ENCODE measurements at regions not wholly inside any gene's neighbourhood (a gene's known extent, or its start where the extent isn't known, plus 50 kb on each side); places are given as distances from the start of the nearest gene placed in this dataset.

DNA sequence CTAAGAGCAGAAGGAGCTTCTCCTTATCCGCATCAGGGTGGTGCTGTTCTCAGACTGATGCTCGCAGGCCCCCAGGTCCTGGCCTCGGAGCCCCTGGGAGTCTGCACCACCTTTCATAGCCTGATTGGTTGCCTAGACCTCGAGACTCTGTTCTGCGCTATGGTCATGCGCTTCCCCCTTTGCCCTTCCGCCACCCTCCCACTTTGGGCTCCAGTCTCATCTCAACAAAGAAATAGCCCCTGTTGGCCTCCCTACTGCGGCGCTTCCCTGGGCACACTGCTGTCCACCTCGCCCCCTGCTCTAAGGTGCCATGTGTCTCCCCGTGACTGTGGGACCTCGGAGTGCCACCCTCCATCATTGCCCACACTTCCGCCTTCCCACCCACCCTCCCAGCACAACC lies 102.9 kb upstream of the TWIST2 start:
- no peak overlapping the region for H3K4me3 ChIP-seq (replicated peaks; ENCODE audit: low read depth, low read length)
- DNase-seq (ENCODE audit: extremely low read depth, insufficient read length) = no peak
- H3K36me3 ChIP-seq (ENCODE audit: control insufficient read depth, insufficient read depth, low read length) = no peaks in the 10 kb centered on the region
- H3K27me3 ChIP-seq (replicated peaks; ENCODE audit: control insufficient read depth, insufficient read depth, low read length) = no peaks in the 10 kb centered on the region
- TF ChIP-seq, protein P1, sequence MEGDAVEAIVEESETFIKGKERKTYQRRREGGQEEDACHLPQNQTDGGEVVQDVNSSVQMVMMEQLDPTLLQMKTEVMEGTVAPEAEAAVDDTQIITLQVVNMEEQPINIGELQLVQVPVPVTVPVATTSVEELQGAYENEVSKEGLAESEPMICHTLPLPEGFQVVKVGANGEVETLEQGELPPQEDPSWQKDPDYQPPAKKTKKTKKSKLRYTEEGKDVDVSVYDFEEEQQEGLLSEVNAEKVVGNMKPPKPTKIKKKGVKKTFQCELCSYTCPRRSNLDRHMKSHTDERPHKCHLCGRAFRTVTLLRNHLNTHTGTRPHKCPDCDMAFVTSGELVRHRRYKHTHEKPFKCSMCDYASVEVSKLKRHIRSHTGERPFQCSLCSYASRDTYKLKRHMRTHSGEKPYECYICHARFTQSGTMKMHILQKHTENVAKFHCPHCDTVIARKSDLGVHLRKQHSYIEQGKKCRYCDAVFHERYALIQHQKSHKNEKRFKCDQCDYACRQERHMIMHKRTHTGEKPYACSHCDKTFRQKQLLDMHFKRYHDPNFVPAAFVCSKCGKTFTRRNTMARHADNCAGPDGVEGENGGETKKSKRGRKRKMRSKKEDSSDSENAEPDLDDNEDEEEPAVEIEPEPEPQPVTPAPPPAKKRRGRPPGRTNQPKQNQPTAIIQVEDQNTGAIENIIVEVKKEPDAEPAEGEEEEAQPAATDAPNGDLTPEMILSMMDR (IDR thresholded peaks at IDR 0.05; ENCODE audit: insufficient read depth, low read length, poor library complexity, severe bottlenecking) = no peak

DNA sequence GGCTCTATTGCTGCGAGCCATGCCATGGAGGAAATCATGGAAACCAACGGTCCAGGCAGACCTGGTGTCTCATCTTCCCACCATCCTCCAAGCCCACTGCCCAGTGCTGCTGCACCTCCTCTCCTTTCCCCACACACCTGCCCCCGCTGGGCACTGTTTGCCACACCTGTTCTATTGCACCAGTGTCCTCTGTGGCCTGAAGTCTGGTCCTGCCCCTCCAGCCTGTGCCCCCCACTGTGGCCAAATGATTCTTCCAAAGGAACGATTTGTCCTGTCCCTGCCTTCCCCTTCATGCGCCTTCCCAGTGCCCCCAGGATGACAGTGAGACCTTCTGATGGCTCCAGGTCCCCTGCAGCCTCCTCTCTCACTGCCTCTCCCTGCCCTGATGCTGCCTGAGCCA lies 101.9 kb upstream of the TWIST2 start:
- H3K27me3 ChIP-seq (replicated peaks; ENCODE audit: control insufficient read depth, insufficient read depth, low read length) = no peaks in the 10 kb centered on the region
- H3K36me3 ChIP-seq (ENCODE audit: control insufficient read depth, insufficient read depth, low read length) = no peaks in the 10 kb centered on the region
- no peak for DNase-seq (ENCODE audit: extremely low read depth, insufficient read length)
- H3K4me3 ChIP-seq (replicated peaks; ENCODE audit: low read depth, low read length) = no peak overlapping the region
- TF ChIP-seq, protein P1 (IDR thresholded peaks at IDR 0.05; ENCODE audit: insufficient read depth, low read length, poor library complexity, severe bottlenecking) = no peak

DNA sequence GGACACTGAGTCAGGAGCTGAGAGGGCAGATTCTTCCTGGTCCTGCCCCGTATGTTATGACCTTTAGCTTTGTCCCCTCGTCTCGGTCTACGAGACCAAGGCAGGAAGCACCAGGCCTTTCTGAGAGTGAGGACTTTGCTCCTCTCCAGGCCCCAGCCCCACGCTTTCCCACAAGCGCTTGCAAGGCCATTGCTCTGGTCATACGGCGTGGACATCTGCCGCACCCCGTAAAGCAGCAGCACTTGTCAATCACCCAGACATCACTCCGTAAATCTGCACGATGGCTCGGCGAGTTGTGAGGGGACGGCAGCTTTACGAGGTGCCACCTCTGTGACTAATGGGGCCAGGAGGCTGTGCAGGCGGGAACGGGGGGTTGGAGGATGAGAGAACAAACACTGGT lies 100.8 kb upstream of the TWIST2 start:
- DNase-seq (ENCODE audit: extremely low read depth, insufficient read length) = no peak
- TF ChIP-seq, protein P1 (IDR thresholded peaks at IDR 0.05; ENCODE audit: insufficient read depth, low read length, poor library complexity, severe bottlenecking) = no peak
- Histone ChIP-seq H3K4me3 (replicated peaks; ENCODE audit: low read depth, low read length) (no peak overlapping the region), H3K36me3 (ENCODE audit: control insufficient read depth, insufficient read depth, low read length) (no peaks in the 10 kb centered on the region), H3K27me3 (replicated peaks; ENCODE audit: control insufficient read depth, insufficient read depth, low read length) (no peaks in the 10 kb centered on the region)

DNA sequence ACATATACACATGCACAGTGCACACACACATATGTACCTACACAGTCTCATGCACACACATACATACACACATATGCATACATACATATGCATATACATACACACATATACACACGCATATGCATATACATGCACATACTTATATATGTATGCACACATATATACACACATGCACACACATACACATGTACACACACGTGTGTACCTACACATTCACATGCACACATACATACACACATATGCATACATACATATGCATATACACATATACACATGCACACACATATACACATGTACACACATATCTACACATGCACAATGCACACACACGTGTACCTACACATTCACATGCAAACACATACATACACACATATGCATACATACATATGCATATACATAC lies 100.3 kb upstream of the TWIST2 start:
- H3K36me3 ChIP-seq (ENCODE audit: control insufficient read depth, insufficient read depth, low read length) = no peaks in the 10 kb centered on the region
- H3K27me3 ChIP-seq (replicated peaks; ENCODE audit: control insufficient read depth, insufficient read depth, low read length) = no peaks in the 10 kb centered on the region
- TF ChIP-seq, protein P1 (IDR thresholded peaks at IDR 0.05; ENCODE audit: insufficient read depth, low read length, poor library complexity, severe bottlenecking) = no peak
- no peak for DNase-seq (ENCODE audit: extremely low read depth, insufficient read length)
- H3K4me3 ChIP-seq (replicated peaks; ENCODE audit: low read depth, low read length) = no peak overlapping the region

DNA sequence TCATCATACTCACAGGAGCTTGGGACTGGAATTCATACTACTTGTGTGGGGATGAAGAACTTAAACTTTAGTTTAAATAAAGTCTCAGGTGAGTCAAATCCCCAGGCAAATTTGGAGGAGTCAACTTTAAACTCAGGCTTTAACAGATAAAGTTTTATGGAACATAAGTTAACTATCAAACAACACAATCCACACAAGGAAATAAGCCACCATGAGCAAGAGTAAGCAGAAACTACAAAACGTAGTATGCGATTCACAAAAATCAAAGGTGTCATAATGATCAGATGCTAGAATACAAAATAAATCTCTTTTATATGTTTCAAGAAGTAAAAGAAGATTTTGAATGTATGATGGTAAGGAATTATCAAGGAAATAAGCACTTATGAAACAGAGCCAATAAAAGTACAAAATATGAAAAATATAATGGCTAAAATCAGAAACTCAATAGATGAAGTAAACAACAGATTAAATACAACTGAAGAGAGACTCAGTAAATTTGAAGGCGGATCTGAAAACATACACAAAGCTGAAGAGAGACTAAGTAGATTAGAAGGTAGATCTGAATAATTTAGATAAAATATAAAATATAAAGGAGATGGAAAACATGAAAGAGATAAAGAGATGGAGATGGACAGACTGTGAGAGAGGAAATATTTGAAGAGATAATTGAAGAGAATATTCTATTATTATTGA lies 97.5 kb upstream of the TWIST2 start:
- Histone ChIP-seq H3K27me3 (replicated peaks; ENCODE audit: control insufficient read depth, insufficient read depth, low read length) (no peaks in the 10 kb centered on the region), H3K4me3 (replicated peaks; ENCODE audit: low read depth, low read length) (no peak overlapping the region), H3K36me3 (ENCODE audit: control insufficient read depth, insufficient read depth, low read length) (no peaks in the 10 kb centered on the region)
- no peak for DNase-seq (ENCODE audit: extremely low read depth, insufficient read length)
- TF ChIP-seq, protein P1 (IDR thresholded peaks at IDR 0.05; ENCODE audit: insufficient read depth, low read length, poor library complexity, severe bottlenecking) = no peak

DNA sequence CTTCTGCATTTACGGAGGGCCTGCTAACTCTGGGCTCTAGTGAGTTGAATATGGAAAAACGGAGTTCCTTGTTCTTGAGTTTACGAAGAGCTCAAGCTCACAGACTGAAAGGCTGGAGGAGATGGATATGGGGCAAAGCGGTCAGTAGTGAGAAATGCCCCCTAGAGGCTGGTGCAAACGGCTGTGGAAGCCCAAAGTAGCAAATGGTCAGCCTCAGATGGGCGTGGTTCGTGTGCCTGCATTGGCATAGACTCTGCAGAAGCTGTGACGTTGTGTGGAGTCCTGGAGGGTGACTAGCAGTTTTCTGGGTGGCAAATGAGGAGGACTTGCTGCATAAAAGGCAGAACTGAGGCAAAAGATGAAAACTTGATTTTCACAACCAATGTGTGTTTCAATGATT lies 93.6 kb upstream of the TWIST2 start:
- TF ChIP-seq, protein P1 (IDR thresholded peaks at IDR 0.05; ENCODE audit: insufficient read depth, low read length, poor library complexity, severe bottlenecking) = no peak
- DNase-seq (ENCODE audit: extremely low read depth, insufficient read length) = no peak
- Histone ChIP-seq H3K36me3 (ENCODE audit: control insufficient read depth, insufficient read depth, low read length) (no peaks in the 10 kb centered on the region), H3K4me3 (replicated peaks; ENCODE audit: low read depth, low read length) (no peak overlapping the region), H3K27me3 (replicated peaks; ENCODE audit: control insufficient read depth, insufficient read depth, low read length) (no peaks in the 10 kb centered on the region)

All from GM06990 (cell line).